GM12878 (cell line): ENCODE measurements at regions not wholly inside any gene's neighbourhood (a gene's known extent, or its start where the extent isn't known, plus 50 kb on each side); places are given as distances from the start of the nearest gene placed in this dataset.

Experiments
- ATAC-seq: fragments of 200-7000 bp; cut with Tn5 transposase; 3 replicates; pipeline ENCODE4 v1.9.1; 2020; ENCODE audit warnings: mild to moderate bottlenecking, moderate library complexity
- BruUV-seq: library from RNA; stranded (reverse); fragments of 400-500 nt; replicated peaks from 2 replicates; lab custom pipeline; 2021; lab: Mats Ljungman, UMichigan
- CTCF ChIA-PET: fragments of 300-600 bp; sonication (Branson Sonifier 250); formaldehyde crosslinking; extraction: SDS; loops from one replicate; lab custom pipeline; 2021; ENCODE audit warnings: inconsistent platforms; lab: Yijun Ruan, JAX
- POLR2A ChIA-PET: fragments of 350-600 bp; formaldehyde crosslinking; extraction: SDS; loops from one replicate; lab custom pipeline; 2021; ENCODE audit warnings: inconsistent platforms; lab: Charles Lee
- RAD21 ChIA-PET: fragments of 300-600 bp; sonication (Branson Sonifier 250); formaldehyde crosslinking; loops from one replicate; lab custom pipeline; 2023; ENCODE audit warnings: antibody characterized with exemption; ENCODE audit not compliant: unreplicated experiment; lab: Charles Lee
- SMC1A ChIA-PET: fragments of 300-600 bp; sonication (Branson Sonifier 250); formaldehyde crosslinking; loops from one replicate; lab custom pipeline; 2023; ENCODE audit not compliant: unreplicated experiment, uncharacterized antibody; lab: Charles Lee
- DNase-seq: peaks from one replicate; pipeline ENCODE4 v3.0.0-alpha.2; 2011; ENCODE audit warnings: low read depth, low spot score
- FAIRE-seq: peaks from 3 replicates; lab custom pipeline; 2011; peaks lifted over from hg19 to GRCh38; lab: Jason Lieb, UNC
- H2AFZ ChIP-seq: 2 replicates; pipeline ENCODE4 v1.6.0; 2011; ENCODE audit warnings: low read depth, low read length, control low read depth; ENCODE audit not compliant: control insufficient read depth
- H3K27ac ChIP-seq: 2 replicates; pipeline ENCODE4 v1.5.1; 2011; ENCODE audit warnings: control low read depth; ENCODE audit not compliant: control insufficient read depth, insufficient read depth
- H3K27me3 ChIP-seq, 2 experiments: replicated peaks in 1 of 2; 2 replicates each; pipeline versions ENCODE4 v1.6.0 to v1.6.1; 2011; ENCODE audit warnings: low read length in 1 of 2; ENCODE audit not compliant: control insufficient read depth in 2 of 2, insufficient read depth in 2 of 2
- H3K36me3 ChIP-seq, 2 experiments: 2 replicates each; pipeline ENCODE4 v1.5.1; 2011; ENCODE audit warnings: low read length in 1 of 2; ENCODE audit not compliant: control insufficient read depth in 2 of 2, insufficient read depth in 2 of 2
- H3K4me1 ChIP-seq: 2 replicates; pipeline ENCODE4 v1.6.1; 2011; ENCODE audit warnings: mild to moderate bottlenecking, low read length, moderate library complexity, mixed read lengths; ENCODE audit not compliant: control insufficient read depth, insufficient read depth
- H3K4me2 ChIP-seq: 2 replicates; pipeline ENCODE4 v1.6.0; 2011; ENCODE audit warnings: control low read depth; ENCODE audit not compliant: control insufficient read depth, insufficient read depth
- H3K4me3 ChIP-seq: fragments of 200-600 bp; sonication (generic); 2 replicates; pipeline ENCODE4 v1.5.1; 2016
- H3K79me2 ChIP-seq: 2 replicates; pipeline ENCODE4 v1.6.0; 2011; ENCODE audit warnings: low read length; ENCODE audit not compliant: control insufficient read depth, insufficient read depth
- H3K9ac ChIP-seq: 2 replicates; pipeline ENCODE4 v1.8.0; 2011; ENCODE audit warnings: low read length, control low read depth, mixed read lengths; ENCODE audit not compliant: control insufficient read depth, insufficient read depth
- H3K9me3 ChIP-seq: replicated peaks from 3 replicates; pipeline ENCODE4 v1.5.1; 2011; ENCODE audit warnings: mild to moderate bottlenecking, low read length; ENCODE audit not compliant: control insufficient read depth, insufficient read depth
- H4K20me1 ChIP-seq: 2 replicates; pipeline ENCODE4 v1.6.0; 2011; ENCODE audit not compliant: control insufficient read depth, insufficient read depth
- BACH1 ChIP-seq: fragments of 450-650 bp; IDR thresholded peaks from 2 replicates; pipeline ENCODE4 v1.6.1; 2017; ENCODE audit warnings: mild to moderate bottlenecking, borderline replicate concordance
- CEBPB ChIP-seq, 2 experiments: fragments of 150-350 bp in 1 of 2; IDR thresholded peaks; 2 replicates each; pipeline ENCODE4 v1.6.1; 2012 to 2014; ENCODE audit warnings: low read depth in 2 of 2, low read length in 2 of 2, borderline replicate concordance in 1 of 2, inconsistent platforms in 1 of 2
- CREM ChIP-seq: IDR thresholded peaks from 2 replicates; pipeline ENCODE4 v1.6.1; 2014; ENCODE audit warnings: antibody characterized with exemption, low read depth
- EED ChIP-seq: sonication (generic); IDR thresholded peaks from 2 replicates; pipeline ENCODE4 v1.6.1; 2016; ENCODE audit warnings: antibody characterized with exemption, low read depth
- FOXK2 ChIP-seq: fragments of 450-650 bp; IDR thresholded peaks from 2 replicates; pipeline ENCODE4 v1.6.1; 2017; ENCODE audit warnings: mild to moderate bottlenecking, moderate library complexity
- GATAD2B ChIP-seq: fragments of 450-650 bp; conservative IDR thresholded peaks from 2 replicates; pipeline ENCODE4 v1.6.1; 2017; ENCODE audit warnings: low read depth, mild to moderate bottlenecking, moderate library complexity
- IRF3 ChIP-seq: fragments of 450-650 bp; IDR thresholded peaks from 2 replicates; pipeline ENCODE4 v1.6.1; 2014; ENCODE audit warnings: mild to moderate bottlenecking
- NR2C1 ChIP-seq: fragments of 450-650 bp; IDR thresholded peaks from 2 replicates; pipeline ENCODE4 v1.6.1; 2017; ENCODE audit warnings: antibody characterized with exemption, mild to moderate bottlenecking, moderate library complexity
- NRF1 ChIP-seq: conservative IDR thresholded peaks from 2 replicates; pipeline ENCODE4 v1.6.1; 2011; ENCODE audit warnings: mild to moderate bottlenecking, low read depth, low read length, improper control_type of control experiment
- PAX8 ChIP-seq: fragments of 450-650 bp; IDR thresholded peaks from 2 replicates; pipeline ENCODE4 v1.6.1; 2017; ENCODE audit warnings: mild to moderate bottlenecking, moderate library complexity
- SMARCA5 ChIP-seq: fragments of 450-650 bp; IDR thresholded peaks from 2 replicates; pipeline ENCODE4 v1.6.1; 2017; ENCODE audit warnings: mild to moderate bottlenecking
- YBX1 ChIP-seq: fragments of 450-650 bp; IDR thresholded peaks from 2 replicates; pipeline ENCODE4 v1.6.1; 2016; ENCODE audit warnings: antibody characterized with exemption
- ZBTB40 ChIP-seq: fragments of 450-650 bp; IDR thresholded peaks from 2 replicates; pipeline ENCODE4 v1.6.1; 2016; ENCODE audit warnings: mild to moderate bottlenecking, moderate library complexity, borderline replicate concordance
- ZNF24 ChIP-seq: fragments of 450-650 bp; IDR thresholded peaks from 2 replicates; pipeline ENCODE4 v1.6.1; 2017; ENCODE audit warnings: antibody characterized with exemption, mild to moderate bottlenecking
- WGBS: methylation state at CpG from one replicate; pipeline ENCODE4 v1.1.6; 2016; ENCODE audit warnings: low lambda C conversion rate; ENCODE audit not compliant: insufficient replicate concordance, insufficient coverage; ENCODE audit errors: missing lambda C conversion rate; 5-methylcytosine and 5-hydroxymethylcytosine counted together
- in situ Hi-C: fragments of 300-500 bp; cut with MboI; formaldehyde crosslinking; loops from 9 replicates; pipeline ENCODE4 v1.14.3; 2018; ENCODE audit warnings: mixed read lengths
- intact Hi-C: fragments of 100-400 bp; cut with micrococcal nuclease; formaldehyde crosslinking; loops from one replicate; pipeline ENCODE4 v1.14.2; 2022; ENCODE audit not compliant: unreplicated experiment

- H3K27ac ChIP-seq: no peak overlapping the region
- no peaks in the 10 kb centered on the region for H3K27me3 ChIP-seq
- RAD21 ChIA-PET: interaction anchor here (1.1 kb wide), 1 partner anchor 31 kb away, joined by 3 read pairs; no protein-coding TSS in a partner anchor
- in situ Hi-C loops: no loop called here
- H3K9me3 ChIP-seq: no peaks in the 10 kb centered on the region
- no peaks in the 10 kb centered on the region for H3K4me1 ChIP-seq
- BruUV-seq: no TSS peak
- H3K9ac ChIP-seq: no peak overlapping the region
- intact Hi-C loops: no loop called here
- SMC1A ChIA-PET: interaction anchor here (0.7 kb wide), 1 partner anchor 39 kb away, joined by 3 read pairs; no protein-coding TSS in a partner anchor
- CTCF ChIA-PET: interaction anchor here (0.6 kb wide), 1 partner anchor 371 kb away, joined by 4 read pairs; no protein-coding TSS in a partner anchor
- ATAC-seq (no peak), DNase-seq (no peak), FAIRE-seq (no peak)
- H3K4me3 ChIP-seq: no peak overlapping the region
- H4K20me1 ChIP-seq: no peaks in the 10 kb centered on the region
- POLR2A ChIA-PET: no interaction called here
- H3K36me3 ChIP-seq: no peaks in the 10 kb centered on the region
- WGBS: 0% methylated on average over 2 of the region's 2 CpGs
- no peak overlapping the region for H3K4me2 ChIP-seq
- no peak for TF ChIP-seq PAX8
- no peak for TF ChIP-seq NRF1
- no peak for TF ChIP-seq GATAD2B
- no peak for TF ChIP-seq SMARCA5
- no peak for TF ChIP-seq ZNF24
- TF ChIP-seq NR2C1: no peak
- no peak for TF ChIP-seq CEBPB (IDR thresholded peaks at IDR 0.05; ENCODE audit: borderline replicate concordance in 1 of 2, low read depth in 2 of 2, low read length in 2 of 2)
- H3K79me2 ChIP-seq: no peaks in the 10 kb centered on the region
- no peak overlapping the region for H2AFZ ChIP-seq
Observed at GRCh38 chr9:20227166-20227874, 395.0 kb downstream of the MLLT3 start.

- Histone ChIP-seq H3K36me3 (no peaks in the 10 kb centered on the region), H3K4me2 (no peak overlapping the region), H4K20me1 (no peaks in the 10 kb centered on the region), H3K27me3 (no peaks in the 10 kb centered on the region), H3K27ac (no peak overlapping the region), H3K4me1 (no peaks in the 10 kb centered on the region), H2AFZ (no peak overlapping the region), H3K4me3 (no peak overlapping the region), H3K79me2 (no peaks in the 10 kb centered on the region), H3K9me3 (no peaks in the 10 kb centered on the region), H3K9ac (no peak overlapping the region)
- no peak for FAIRE-seq
- intact Hi-C loops: no loop called here
- ChIA-PET CTCF (no interaction called here), POLR2A (no interaction called here), RAD21 (no interaction called here), SMC1A (interaction anchor here (0.8 kb wide), 1 partner anchor 95 kb away, joined by 3 read pairs; no protein-coding TSS in a partner anchor)
- WGBS: 61% methylated on average over 5 of the region's 5 CpGs
- ATAC-seq: no peak
- BruUV-seq: no TSS peak
- no peak for DNase-seq
- in situ Hi-C loops: no loop called here
- TF ChIP-seq ZBTB40: no peak
- TF ChIP-seq BACH1: no peak
- no peak for TF ChIP-seq EED
- no peak for TF ChIP-seq CREM
- no peak for TF ChIP-seq FOXK2
- no peak for TF ChIP-seq IRF3
- no peak for TF ChIP-seq YBX1
Observed at GRCh38 chr9:20226345-20226744, 396.0 kb downstream of the MLLT3 start.
